Inflammatory macrophage treated with lipopolysaccharide for 1 hour (primary cell): ENCODE measurements at regions not wholly inside any gene's neighbourhood (a gene's known extent, or its start where the extent isn't known, plus 50 kb on each side); places are given as distances from the start of the nearest gene placed in this dataset.
"Not testable (repeated sequence)": the region's sequence is repeated elsewhere in the genome, so short reads cannot be mapped to it uniquely, and the experiment has no call there.

Experiments used
- DNase-seq, 2 donors: peaks; one replicate each; pipeline ENCODE4 v3.0.0-alpha.2; 2020 to 2022

DNA sequence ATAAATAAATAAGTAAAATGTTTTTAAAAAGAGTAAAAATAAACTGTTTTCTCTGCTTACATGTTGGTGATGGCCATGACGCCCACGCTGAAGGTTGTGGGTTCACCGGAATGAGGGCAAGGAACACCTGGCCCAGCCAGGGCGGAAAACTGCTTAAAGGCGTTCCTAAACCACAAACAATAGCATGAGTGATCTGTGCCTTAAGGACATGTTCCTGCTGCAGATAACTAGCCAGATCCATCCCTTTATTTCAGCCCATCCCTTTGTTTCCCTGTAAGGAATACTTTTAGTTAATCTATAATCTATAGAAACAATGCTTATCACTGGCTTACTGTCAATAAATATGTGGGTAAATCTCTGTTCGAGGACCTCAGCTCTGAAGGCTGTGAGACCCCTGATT, 63.3 kb upstream of the CEP78 start:
- DNase-seq = not testable (repeated sequence)

DNA sequence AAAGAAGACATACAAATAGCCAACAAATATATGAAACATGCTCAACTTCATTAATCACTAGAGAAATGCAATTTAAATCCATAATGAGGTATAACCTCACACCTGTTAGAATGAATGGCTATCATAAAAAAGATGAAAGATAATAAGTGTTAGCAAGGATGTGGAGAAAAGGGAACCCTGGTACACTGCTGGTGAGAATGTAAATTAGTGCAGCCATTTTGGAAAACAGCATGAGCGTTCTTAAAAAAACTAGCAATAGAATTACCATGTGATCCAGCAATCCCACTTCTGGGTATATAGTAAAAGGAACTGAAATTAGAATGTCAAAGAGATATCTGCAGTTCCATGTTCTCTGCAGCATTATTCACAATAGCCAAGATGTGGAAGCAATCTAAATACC, 64.2 kb upstream of the CEP78 start:
- DNase-seq = peak in 1 of 2 donors; percentile 42

DNA sequence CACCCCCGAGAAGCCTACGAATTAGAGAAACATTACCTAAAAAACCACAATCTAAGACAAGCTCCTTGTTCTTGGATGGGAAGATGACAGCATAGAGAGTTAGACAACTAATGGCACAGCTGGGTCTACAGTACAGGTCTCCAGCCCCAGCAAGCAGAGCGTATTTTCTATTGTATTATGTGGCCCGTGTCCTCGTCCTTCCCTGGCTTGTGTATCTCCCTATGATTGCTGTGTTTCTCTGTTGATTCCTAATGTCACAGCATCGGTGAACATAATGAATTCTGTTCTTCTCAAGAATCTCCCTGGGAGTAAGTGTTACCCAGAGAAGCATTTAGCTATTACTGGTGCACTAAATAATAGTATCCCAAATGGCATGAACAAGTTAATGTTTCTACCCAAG, 66.8 kb upstream of the CEP78 start:
- no peak for DNase-seq

DNA sequence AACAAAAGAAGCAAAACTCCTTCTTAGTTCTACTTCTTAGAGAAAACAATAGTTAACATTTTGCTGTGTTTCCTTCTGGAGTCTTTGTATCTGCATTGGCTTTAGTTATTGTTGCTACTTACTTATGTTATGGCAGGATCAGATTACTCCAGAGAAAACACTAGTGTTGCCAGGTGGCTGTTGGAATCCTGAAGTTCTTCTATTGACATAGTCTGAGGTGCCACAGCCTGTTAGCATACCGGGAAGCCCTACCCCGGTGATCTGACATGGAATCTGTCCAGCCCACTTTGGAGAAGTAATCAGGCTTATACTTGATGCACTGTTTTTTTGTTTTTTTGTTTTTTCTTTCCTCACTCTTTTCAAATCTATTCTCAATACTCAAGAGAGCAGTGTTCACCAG, 68.5 kb upstream of the CEP78 start:
- DNase-seq = no peak

DNA sequence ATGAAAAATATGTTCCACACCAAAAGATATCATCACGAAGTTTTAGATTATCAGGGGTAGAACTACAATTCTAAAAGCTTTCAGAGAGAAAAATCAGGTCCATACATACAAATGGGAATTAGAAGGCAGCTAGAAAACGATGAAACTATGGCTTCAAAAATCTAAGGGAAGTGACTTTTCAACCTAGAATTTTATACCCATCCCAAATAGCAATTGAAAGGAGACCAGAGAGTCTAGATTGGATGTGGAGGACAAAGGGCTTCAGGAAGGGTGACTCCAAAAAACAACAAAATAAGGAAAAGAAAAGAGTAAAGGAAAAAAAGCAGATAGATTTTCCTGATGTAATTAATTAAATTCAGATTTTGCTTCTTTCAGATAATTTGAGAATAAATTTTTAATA, 72.0 kb upstream of the CEP78 start:
- DNase-seq = no peak

DNA sequence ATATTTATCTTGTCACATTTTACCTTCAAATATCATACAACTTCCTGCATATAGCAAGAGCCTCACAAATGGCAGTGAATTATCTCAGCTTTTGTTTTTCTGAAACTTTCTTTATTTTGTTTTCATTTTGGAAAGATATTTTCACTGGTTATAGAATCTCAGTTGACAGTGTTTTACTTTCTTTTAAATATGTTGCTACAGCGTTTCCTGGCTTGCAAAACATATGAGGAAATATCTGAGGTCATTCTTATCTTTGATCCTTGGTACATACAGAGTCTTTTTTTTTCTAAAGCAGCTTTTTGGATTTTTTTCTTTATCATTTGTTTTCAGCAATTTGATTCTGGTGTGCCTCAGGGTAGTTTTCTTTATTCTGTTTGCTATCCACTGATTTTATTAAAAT, 77.6 kb upstream of the CEP78 start:
- DNase-seq = peak; percentile 55 to 69

DNA sequence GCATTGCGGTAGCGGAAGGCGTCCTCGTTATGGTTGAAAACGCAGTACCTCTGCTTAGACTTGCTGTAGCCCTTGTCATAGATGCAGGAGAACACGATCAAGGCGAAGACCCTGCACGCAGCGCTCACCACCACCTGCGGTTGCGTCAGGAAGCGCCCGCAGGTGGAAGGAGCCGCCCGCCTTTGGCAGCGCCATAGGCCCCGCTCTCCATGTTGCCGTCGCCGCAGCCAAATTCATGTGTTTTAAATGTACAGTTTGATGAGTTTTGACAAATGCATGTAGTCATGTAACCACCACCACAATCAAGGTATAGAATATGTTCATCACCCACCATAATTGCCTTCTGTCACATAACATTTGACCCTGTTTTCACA, 84.9 kb upstream of the CEP78 start:
- no peak for DNase-seq

DNA sequence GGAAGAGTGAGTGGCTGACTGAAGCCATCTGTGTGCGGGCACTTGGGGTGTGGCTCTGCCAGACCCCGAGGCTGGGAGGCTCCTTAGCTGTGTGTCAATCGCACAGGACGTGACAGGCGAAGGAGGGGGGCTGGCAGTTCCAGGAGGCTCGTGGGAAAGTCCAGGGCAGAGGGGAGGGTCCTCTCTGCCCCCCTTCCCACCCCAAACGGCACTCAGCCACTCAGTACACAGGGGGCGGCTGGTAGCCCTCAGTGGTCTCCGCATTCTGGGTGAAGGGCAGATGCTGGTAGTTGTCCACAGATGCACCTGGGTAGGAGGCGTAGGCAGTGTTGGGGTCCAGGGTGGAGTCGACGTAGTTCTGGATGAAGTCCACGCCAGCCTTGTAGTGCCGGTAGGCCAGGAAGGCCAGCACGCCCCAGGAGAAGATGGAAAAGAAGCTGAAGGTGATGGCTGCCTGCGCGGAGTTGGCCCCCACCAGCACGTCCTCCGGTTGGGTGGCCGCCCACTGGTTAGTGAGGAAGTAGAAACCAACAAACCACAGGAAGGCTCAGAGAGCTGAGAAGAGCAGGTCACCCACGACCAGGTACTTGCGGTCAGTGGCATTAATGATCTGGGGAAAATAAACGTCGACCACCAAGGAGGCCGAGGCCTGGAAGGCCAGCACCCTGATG, 85.4 kb upstream of the CEP78 start:
- no peak for DNase-seq

DNA sequence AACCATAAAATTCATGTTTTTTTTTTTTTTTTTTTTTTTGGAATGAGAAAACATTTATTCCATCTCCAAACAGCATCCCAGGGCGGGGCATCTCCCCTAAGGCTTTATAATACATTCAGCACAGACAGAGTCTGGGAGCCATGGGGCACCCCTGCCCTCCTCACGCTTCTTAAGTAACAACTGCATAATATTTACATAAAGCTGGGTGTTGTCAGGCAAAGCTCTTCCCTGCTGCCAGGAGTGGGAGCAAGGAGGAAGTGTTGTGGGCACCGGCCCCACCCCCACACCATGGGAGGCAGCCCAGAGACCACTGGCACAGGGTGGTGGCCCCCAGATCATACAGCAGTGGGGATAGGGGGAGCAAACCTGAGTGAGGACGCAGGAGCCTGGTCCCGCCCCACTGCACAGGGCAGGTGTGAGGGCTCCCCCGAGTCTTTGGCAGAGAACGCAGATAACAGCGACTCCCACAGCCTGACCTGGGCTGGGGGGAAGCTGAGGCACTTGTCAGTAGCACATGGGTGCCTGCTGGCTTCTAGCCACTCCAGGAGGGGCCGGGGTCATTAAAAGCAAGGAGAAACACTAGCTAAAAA, 86.1 kb upstream of the CEP78 start:
- no peak for DNase-seq

DNA sequence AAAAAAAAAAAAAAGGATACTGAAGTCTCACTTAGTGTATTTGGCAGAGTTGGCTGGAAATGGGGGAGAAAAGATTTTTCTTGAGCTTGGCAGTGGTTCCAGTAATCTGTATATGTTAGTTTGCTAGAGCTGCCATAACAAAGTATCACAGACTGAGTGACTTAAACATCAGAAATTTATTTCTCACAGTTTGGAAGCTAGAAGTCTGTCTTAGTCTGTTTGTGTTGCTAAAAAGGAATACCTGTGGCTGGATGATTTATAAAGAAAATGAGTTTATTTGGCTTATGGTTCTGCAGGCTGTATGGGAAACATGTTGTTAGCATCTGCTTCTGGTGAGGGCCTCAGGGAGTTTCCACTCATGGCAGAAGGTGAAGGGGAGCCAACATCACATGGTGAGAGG, 89.6 kb upstream of the CEP78 start:
- no peak for DNase-seq

DNA sequence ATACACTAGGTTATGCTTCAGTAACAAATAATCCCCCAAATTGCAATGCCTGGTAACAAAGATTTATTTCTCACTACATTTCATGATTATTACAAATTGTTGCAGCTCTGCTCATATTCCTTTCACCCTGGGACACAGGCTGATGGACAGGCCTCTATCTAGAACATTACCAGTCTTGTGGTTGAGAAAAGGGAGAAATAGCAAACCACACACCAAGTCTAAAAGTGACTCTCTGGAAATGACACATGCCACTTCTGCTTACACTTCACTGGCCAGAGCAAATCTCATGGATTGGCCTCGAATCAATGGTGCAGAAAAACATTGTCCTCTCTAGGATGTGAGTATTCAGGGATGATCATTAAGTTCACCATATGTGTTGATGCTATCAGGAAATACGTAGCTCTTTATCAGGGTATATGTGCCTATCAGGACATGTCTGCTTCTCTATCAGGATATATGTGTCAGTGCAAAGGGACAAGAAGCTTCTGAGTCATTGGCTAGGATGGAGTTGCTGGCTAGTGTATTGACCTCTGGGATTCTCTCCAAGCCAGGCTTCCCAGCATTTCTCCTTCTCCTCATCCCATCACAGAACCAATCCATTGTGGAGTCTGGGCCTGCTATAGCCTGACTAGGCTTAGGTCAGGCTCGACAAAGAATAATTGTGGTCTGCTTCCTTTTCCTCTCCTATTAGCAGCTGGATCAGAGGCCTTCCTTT, 91.1 kb upstream of the CEP78 start:
- peak; percentile 7 to 8 for DNase-seq

DNA sequence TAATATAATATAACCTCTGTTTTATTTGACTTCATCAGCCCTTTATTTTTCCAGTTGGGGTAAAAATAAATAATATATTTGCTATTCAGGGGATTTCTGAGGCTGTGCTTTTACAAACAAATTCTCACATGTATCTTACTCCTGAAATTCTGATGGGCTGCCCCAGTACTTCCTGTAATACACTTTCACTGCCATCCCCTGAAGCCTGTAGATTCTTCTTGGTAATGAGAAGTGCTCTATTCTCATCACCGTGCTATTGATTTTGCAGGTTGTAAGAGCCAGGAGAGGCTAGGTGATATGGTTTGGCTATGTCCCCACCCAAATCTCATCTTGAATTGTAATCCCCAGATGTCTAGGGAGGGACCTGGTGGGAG, 91.9 kb upstream of the CEP78 start:
- no peak for DNase-seq

DNA sequence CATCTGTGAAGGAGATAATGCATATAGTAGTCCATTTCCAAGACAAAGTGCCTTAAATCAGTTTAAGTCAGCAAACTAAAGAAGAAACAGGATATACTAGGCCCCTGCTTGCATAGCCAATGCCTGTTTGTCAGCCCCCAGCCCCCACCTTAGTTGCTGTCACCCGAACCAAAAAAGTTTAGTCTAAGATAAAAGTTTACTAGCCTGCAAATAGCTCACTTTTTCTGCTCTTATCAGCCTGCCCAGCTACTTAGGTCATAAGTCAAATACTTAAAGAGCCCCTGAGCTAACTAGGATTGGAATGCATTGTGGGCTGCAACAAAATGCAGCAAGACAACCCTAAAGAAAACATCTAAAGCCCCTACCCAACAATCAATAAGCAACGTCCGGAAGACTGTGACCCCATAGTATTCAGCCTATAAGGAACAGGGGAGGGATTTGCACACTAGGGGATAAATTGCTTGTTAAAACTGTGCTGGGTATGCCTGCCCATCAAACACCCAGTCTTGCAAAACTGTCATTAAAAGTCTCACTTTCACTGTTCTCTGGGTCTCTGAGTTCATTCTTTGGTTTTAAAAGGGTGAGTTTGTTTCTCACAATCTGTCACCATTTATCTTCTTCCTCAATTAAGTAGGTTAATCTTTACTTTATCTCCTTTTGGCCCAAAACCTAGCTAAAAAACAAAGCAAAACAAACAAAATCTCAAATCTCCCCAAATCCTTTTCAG, 92.4 kb upstream of the CEP78 start:
- DNase-seq = no peak

DNA sequence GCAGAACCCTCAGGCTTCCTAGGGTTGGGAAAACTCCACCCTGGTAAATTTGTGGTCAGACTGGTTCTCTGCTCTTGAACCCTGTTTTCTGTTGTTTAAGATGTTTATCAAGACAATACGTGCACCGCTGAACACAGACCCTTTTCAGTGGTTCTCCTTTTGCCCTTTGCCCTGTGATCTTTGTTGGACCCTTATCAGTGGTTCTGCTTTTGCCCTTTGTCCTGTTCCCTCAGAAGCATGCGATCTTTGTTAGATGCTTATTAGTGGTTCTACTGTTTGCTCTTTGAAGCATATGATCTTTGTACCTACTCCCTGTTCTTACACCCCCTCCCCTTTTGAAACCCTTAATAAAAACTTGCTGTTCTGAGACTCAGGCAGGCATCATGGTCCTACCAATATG, 93.6 kb upstream of the CEP78 start:
- not testable (repeated sequence) for DNase-seq

DNA sequence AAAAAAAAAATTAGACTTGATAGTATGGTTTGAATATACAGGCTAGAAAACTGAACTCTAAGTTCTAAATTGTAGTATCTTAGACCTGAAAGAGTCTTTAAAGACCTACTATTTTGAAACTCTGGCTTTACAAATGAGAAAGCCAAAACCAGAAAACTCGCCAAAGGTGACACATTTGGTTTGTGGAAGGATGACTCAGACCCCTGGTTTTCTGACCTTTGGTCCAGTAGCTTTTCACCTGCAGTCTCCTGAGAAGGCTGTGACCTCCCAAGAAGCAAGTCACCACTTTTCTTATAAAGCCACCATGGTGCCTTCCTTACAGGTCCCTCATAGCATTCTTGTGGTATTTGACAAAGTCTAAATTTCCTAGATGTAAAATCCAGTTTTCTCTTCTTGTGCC, 102.1 kb upstream of the CEP78 start:
- no peak for DNase-seq

DNA sequence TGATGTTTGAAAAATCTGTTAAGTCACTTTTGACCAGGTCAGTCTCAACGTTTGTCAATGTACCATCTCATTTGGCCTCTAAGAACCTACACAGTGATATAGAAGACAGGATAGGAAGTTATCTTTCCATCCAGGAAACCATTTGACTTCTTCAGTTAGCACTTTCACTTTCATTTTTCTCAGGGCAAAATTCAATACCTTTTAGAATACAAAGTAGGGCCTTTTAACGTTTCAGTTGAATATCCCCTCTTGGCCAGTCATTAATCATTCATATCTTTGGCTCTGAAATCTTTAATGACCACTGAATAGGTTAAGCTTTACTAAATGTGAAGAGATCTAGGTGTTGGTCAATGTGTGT, 101.1 kb upstream of the GNAQ start:
- DNase-seq = peak in 1 of 2 donors; percentile 25

DNA sequence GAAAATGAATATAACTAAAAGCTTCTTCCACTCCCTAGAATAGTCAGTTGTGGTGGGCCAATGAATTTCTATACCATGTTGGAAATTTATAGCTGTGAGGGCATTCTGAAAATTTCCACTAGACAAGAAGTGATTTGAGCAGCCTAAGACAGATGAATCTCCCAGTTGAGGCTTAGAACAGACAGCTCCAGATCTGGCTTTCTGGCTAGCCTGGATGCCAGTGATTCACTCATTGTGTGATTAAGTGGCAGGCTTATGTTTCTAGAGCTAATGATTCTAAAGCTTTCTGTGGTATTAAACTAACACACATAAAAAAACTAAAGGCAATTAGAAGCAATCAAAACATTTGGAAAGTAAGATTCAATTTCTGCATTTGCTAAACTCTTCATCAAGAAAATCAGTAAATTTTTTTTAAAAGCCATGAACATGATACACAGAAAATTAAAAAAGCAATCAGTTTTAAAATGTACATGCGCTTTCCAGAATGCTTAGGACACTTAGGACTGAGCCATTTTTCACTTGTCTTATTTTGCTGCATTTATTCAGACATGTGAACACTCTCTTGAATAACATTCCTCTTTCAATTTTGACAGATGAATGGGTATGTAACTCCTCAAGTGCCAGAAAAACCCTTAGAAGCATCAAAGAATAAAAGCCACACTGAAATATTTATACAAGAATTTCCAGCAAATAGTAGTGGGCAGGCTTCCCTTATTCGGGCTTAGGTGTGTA, 100.5 kb upstream of the GNAQ start:
- no peak for DNase-seq

DNA sequence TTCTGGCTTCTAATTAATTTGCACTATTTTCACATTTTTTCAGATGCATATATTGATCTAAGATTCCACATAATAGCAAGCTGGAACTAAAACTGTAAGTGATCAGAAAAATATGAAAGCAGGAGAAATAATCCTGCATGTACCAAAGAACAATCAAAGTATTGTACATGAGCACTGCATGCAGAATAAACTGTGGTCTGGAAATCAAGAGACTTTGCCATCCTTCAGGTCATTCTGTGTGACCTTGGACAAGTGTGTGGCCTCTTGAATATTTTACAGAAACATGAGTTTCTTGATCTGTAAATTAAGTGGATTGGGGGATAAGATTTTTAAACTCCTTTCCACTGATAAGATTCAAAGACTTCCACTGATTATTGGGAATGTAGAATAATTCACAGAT, 99.2 kb upstream of the GNAQ start:
- no peak for DNase-seq

DNA sequence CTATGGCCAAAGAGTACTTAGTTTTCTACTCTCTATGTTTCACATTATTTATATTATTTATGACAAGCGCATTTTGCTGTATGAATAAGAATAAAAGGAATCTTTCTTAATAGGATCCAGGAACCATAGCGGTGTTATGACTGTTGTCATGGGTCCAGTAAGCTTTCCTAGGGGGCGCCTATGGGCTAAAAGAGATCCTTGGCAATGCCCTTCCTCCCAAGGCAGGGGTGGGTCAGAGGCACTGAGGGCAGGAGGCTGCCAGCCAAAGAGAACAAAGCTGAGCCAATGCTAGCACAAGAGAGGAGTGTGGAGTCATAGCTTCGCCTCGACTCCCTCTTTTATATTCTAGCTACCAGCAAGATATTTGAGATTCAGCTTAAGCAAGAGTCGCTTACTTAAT, 98.4 kb upstream of the GNAQ start:
- no peak for DNase-seq

DNA sequence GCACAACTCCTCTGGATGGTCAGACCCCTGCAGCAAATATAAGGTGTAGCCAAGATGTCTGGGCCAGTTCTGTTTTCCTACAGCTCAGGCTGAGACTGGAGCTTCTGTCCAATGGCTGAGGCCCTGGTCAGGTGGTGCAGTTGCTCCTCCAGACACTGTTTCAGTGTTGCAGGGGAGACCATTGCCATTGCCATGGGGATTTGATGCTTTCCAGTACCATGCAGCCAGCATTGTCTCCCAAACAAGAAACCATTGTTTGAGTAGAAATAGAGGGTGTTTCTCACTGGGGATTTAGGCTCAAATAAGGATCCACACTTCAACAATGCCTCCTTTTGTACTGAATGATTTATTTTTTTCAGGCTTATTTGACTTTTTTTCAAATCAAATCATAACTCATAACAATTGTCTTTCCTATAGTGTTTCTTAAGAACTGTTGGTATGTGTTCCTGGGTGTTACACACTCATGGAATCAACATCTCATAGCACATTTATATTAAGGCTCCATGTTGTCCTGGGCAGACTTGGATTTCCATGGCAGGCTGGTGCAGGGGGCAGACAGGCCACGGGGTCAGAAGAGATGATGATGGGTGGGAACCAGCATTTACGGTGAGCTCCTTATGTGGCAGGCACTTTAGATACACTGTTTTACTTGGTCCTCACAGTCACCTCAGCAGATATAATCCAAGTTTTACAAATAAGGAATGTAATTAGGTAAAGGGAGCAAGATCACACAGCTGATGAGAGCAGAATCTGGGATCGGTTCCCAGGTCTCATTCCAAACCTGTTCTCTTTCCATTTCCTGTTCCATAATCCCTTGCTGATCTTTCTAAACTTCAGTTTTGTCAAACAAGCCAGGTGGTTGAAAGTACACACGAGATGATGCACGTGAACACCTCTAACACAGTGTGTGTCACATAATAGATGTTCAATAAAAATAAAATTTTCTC, 95.9 kb upstream of the GNAQ start:
- no peak for DNase-seq

DNA sequence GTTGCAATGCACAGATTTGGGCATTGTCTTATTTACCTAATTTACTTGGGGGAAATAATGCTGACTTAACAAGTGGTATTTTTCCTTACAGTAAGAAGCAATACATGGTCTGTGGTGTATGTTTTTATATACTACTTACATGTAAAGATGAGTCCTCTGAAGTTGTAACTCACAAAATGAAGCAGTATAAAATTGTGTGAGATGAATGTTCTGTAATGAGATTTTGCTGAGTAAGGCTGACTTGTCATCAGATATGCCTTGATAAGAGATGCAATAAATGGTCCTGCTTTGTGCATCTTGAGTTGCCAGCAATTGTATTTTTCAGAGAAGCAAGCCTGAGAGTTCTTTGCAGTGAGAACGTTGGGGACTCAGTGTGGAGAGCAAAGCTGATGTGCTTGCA, 92.2 kb upstream of the GNAQ start:
- DNase-seq = no peak

DNA sequence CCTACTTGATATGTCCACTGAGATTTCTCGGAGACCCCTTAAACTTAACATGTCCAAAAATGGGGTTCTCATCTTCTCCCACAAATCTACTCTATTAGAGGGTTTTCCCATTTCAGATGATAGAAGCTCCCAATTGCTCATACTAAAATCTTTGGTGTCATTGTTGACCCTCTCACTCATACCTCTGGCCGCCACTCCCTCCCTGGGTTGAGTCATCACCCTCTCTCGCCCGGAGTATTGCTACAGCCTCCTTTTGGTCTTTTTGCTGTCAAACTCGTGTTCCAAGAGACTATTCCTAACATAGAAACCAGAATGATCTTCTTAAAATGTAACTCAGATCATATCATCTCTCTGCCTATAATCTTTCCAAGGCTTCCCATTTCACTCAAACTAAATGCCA, 91.0 kb upstream of the GNAQ start:
- DNase-seq = peak in 1 of 2 donors; percentile 7
